GM13976 (cell line): ENCODE measurements at regions not wholly inside any gene's neighbourhood (a gene's known extent, or its start where the extent isn't known, plus 50 kb on each side); places are given as distances from the start of the nearest gene placed in this dataset.

Experiments used
- DNase-seq: peaks from one replicate; pipeline ENCODE4 v3.0.0; 2012; ENCODE audit warnings: low spot score
- CTCF ChIP-seq: IDR thresholded peaks from 2 replicates; pipeline ENCODE4 v1.5.1; 2012; ENCODE audit warnings: borderline replicate concordance, mild to moderate bottlenecking; ENCODE audit not compliant: insufficient read depth; ENCODE audit errors: extremely low read depth, missing control alignments, control extremely low read depth
- in situ Hi-C: fragments of 300-500 bp; cut with MboI; formaldehyde crosslinking; loops from one replicate; pipeline ENCODE4 v1.12.0; 2022; ENCODE audit warnings: low sequenced_read_pairs, mixed read lengths, inconsistent platforms; ENCODE audit not compliant: unreplicated experiment

DNA sequence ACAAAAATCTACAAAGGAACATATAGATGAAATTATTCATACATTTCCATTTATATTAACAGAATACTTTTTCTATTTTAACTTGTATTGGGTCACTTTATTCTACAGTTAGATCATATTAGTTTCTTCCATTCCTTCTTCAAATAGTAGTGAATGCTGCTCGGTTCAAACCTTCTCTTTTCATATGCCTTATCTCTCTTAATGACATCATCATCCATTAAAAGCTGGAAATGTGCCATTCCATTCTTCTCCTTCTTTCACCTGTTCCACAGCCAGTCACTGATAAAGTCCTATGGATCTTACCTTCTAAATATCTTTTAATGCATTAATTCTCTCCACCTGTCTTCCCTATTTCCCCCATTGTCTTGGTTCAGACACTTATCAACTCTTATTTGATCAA lies 358.0 kb upstream of the POU1F1 start:
- TF ChIP-seq CTCF: no peak
- DNase-seq: no peak
- in situ Hi-C loops: no loop called here

GRCh38 chr3:87627316-87627715 lies 350.9 kb upstream of the POU1F1 start:
- DNase-seq: no peak
- in situ Hi-C loops: no loop called here
- no peak for TF ChIP-seq CTCF

DNA sequence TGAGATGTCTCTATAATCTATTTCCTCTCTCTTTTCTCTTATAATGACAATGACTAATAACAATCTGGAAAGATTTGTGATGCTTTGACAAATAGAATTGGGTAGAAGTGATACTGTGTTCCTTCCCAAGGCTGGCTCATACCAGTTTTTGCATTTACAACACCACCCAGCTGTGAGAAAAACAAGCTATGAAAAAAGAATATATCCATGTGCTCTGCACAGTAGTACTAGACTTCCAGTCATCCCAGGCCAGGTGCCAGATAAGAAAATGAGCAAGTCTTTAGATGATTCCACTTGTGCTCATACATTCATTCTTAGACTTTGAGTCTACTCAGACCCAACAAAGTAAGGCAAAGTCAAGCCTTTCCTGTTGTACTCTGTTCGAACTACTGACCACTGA lies 350.2 kb upstream of the POU1F1 start:
- no peak for DNase-seq
- no peak for TF ChIP-seq CTCF
- in situ Hi-C loops: no loop called here

DNA sequence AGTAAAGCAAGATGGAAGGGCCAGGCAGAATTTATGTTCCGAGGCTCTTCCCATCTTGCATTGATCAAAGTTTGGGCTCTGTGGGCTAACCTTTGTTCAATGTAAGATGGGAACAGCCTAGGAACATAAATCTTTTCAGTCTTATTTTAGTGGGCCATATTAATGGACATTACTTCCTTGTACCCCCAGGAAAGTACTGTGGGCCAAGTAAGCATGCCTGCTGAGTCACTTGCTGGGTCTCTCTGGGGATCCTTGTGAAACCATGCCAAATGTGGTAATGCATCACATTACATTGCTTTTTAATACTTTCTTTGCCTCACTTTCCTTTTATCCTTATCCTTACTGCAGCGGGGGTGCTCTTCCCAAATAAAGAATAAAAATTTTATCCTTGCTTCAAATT lies 349.5 kb upstream of the POU1F1 start:
- in situ Hi-C loops: no loop called here
- no peak for DNase-seq
- TF ChIP-seq CTCF: no peak

DNA sequence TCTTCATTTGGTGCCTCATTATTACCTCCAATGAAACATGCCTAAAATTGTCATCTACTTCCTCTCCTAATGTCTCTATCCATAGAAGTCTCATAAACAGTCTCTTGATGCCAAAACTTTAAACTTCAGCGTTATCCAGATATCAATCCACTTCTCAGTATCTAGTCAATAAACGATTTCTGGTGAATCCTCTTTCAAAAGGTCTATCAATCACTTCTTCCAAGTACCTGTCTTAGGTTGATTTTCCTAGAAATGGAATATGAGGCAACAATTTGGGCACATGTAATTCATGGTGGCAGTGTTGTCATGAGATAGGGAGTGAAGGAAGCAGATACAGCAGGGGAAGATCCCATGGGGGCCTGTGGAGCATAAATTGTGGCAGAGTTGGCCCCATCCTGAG lies 348.5 kb upstream of the POU1F1 start:
- in situ Hi-C loops: no loop called here
- no peak for DNase-seq
- no peak for TF ChIP-seq CTCF

DNA sequence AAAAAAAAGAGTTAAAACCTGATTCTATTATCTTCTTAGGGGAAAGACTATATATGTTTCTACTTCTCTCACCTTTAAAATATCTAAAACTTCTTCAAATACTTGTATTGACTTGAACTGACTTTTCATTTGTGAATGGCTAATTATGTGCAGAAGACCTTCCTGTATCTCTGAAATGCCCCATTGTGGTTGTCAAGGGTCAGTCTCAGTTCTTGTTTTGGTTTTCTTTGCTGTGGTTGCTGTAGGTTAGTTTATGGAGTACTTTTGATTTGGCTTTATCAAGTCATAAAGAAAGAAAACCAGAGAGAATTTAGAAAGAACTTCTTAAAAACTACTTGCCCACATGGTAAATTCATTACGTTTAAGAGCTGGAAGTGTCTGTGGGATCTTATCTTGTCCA lies 345.3 kb upstream of the POU1F1 start:
- DNase-seq: no peak
- in situ Hi-C loops: no loop called here
- TF ChIP-seq CTCF: no peak

- TF ChIP-seq CTCF: no peak
- in situ Hi-C loops: no loop called here
- no peak for DNase-seq
These were observed 339.1 kb upstream of the POU1F1 start for GRCh38 chr3:87615506-87615905.
